SK-N-SH (cell line): ENCODE measurements at regions not wholly inside any gene's neighbourhood (a gene's known extent, or its start where the extent isn't known, plus 50 kb on each side); places are given as distances from the start of the nearest gene placed in this dataset.

Source experiments
- CTCF ChIP-seq: fragments of 200-600 bp; sonication (generic); IDR thresholded peaks from 2 replicates; pipeline ENCODE4 v1.6.1; 2017; ENCODE audit warnings: antibody characterized with exemption, mild to moderate bottlenecking, moderate library complexity
- GABPA ChIP-seq: IDR thresholded peaks from 2 replicates; pipeline ENCODE4 v1.4.0; 2012; ENCODE audit warnings: low read depth, mild to moderate bottlenecking
- GATA2 ChIP-seq: sonication (generic); formaldehyde crosslinking; IDR thresholded peaks from 2 replicates; pipeline ENCODE4 v1.5.0; 2020; ENCODE audit warnings: mild to moderate bottlenecking, missing genetic modification reagents
- RAD21 ChIP-seq: IDR thresholded peaks from 2 replicates; pipeline ENCODE4 v1.6.1; 2012; ENCODE audit warnings: mild to moderate bottlenecking, low read length
- ZBTB33 ChIP-seq: IDR thresholded peaks from 2 replicates; pipeline ENCODE4 v1.4.0; 2012; ENCODE audit warnings: low read depth, borderline replicate concordance

- TF ChIP-seq ZBTB33, result no peak
- no peak for TF ChIP-seq CTCF
- TF ChIP-seq GABPA, result no peak
- no peak for TF ChIP-seq RAD21
- TF ChIP-seq GATA2, result no peak
Measured at GRCh38 chr16:9197957-9198661, 106.7 kb downstream of the HAPSTR1 start.
